Upper lobe of right lung (tissue), 1 donor: ENCODE measurements at regions not wholly inside any gene's neighbourhood (a gene's known extent, or its start where the extent isn't known, plus 50 kb on each side); places are given as distances from the start of the nearest gene placed in this dataset.

Source experiments
- ATAC-seq: fragments of 200-7000 bp; cut with Tn5 transposase; one replicate; pipeline ENCODE4 v1.9.1; 2020; ENCODE audit warnings: mild to moderate bottlenecking, moderate library complexity
- DNase-seq: peaks from one replicate; pipeline ENCODE4 v3.0.0-alpha.2; 2020
- H3K27ac ChIP-seq: fragments of 200-600 bp; one replicate; pipeline ENCODE4 v1.8.0; 2022
- H3K27me3 ChIP-seq: fragments of 200-600 bp; one replicate; pipeline ENCODE4 v1.8.0; 2022; ENCODE audit warnings: mild to moderate bottlenecking
- H3K36me3 ChIP-seq: fragments of 200-600 bp; one replicate; pipeline ENCODE4 v1.8.0; 2022
- H3K4me1 ChIP-seq: fragments of 200-600 bp; one replicate; pipeline ENCODE4 v1.8.0; 2022
- H3K4me3 ChIP-seq: fragments of 200-600 bp; one replicate; pipeline ENCODE4 v1.8.0; 2022; ENCODE audit warnings: mild to moderate bottlenecking
- H3K9me3 ChIP-seq: fragments of 200-600 bp; one replicate; pipeline ENCODE4 v1.8.0; 2022
- intact Hi-C: fragments of 100-400 bp; cut with DNase I; formaldehyde crosslinking; loops from one replicate; pipeline ENCODE4 v1.11.0; 2022
- TF ChIP-seq, protein P1 (sequence below): fragments of 200-600 bp; IDR thresholded peaks from one replicate; pipeline ENCODE4 v1.8.0; 2022; ENCODE audit warnings: antibody characterized with exemption
- donor health status: DM: no; HTN: yes; CAD: no; lungs with severe emphysema.

DNA sequence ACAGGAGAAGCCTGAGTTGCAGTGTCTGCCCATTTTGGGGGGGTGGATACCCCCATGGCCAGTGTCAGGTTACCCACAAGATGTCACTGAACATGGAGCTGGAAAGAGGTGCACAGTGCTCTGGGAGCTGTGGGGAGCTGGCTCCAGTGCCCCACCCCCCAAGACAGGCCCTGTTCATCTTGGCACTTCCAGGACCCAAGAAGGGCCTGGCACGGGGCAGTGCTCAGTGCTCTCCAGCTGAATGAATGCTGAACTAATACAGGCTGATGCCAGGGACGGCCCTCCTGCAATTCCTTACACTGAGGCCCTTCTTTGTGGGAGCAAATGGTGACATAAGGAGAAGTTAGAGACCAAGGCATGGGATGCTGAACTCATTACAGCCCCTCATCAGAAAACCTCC lies 163.4 kb upstream of the GLI2 start:
- intact Hi-C loops = loop anchor here (10.0 kb wide), 1 partner anchor 103 kb away; no protein-coding TSS in a partner anchor
- Histone ChIP-seq H3K4me3 (no peak overlapping the region), H3K27ac (no peak overlapping the region), H3K4me1 (peaks cover 4% of the 10 kb centered on the region), H3K9me3 (no peaks in the 10 kb centered on the region), H3K27me3 (peaks cover 8% of the 10 kb centered on the region), H3K36me3 (no peaks in the 10 kb centered on the region)
- TF ChIP-seq, protein P1, sequence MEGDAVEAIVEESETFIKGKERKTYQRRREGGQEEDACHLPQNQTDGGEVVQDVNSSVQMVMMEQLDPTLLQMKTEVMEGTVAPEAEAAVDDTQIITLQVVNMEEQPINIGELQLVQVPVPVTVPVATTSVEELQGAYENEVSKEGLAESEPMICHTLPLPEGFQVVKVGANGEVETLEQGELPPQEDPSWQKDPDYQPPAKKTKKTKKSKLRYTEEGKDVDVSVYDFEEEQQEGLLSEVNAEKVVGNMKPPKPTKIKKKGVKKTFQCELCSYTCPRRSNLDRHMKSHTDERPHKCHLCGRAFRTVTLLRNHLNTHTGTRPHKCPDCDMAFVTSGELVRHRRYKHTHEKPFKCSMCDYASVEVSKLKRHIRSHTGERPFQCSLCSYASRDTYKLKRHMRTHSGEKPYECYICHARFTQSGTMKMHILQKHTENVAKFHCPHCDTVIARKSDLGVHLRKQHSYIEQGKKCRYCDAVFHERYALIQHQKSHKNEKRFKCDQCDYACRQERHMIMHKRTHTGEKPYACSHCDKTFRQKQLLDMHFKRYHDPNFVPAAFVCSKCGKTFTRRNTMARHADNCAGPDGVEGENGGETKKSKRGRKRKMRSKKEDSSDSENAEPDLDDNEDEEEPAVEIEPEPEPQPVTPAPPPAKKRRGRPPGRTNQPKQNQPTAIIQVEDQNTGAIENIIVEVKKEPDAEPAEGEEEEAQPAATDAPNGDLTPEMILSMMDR = no peak
- DNase-seq (no peak), ATAC-seq (no peak)

DNA sequence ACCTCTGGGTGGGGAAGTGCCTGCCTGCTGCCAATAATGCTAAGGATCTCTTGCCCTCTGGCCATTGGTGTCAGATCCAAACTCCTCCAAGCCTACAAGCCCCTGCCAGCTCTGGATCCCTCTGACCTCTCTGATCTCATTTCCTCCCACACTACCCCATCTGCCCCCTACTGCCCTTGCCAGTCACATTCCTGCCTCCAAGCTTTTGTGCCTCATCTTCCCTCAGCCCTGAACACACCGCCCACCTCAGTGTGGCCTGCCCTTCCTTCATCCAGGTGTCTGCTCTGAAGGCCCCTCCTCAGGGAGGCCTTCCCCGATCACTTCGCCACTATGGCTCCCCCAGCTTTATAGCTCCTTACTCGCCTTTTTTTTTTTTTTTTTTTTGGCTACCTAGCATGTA lies 161.0 kb upstream of the GLI2 start:
- H3K27ac ChIP-seq = no peak overlapping the region
- H3K9me3 ChIP-seq = no peaks in the 10 kb centered on the region
- DNase-seq (no peak), ATAC-seq (no peak)
- peaks cover 5% of the 10 kb centered on the region for H3K4me1 ChIP-seq
- H3K27me3 ChIP-seq = peaks cover 11% of the 10 kb centered on the region
- no peaks in the 10 kb centered on the region for H3K36me3 ChIP-seq
- no peak overlapping the region for H3K4me3 ChIP-seq
- intact Hi-C loops = loop anchor here (10.0 kb wide), 1 partner anchor 100 kb away; no protein-coding TSS in a partner anchor
- TF ChIP-seq, protein P1 = no peak

DNA sequence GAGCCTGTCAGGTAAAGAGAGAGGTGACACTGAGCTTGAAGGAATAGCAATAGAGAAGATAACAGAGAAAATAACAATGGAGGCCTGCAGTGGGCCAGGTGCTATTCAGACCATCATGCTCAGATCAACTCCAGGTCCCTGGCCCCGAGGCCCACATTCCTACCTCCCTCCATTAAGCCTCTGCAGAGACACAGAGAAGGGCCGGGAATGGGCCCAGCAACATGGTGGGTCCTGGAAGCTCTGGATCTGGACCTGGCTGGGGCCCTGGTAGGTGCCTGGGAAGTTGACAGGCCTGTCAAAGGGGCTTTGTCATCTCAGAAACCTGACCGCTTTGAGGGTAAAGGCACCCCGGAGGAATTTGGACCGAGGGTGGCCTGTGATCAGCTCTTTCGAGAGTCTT lies 159.7 kb upstream of the GLI2 start:
- no peaks in the 10 kb centered on the region for H3K36me3 ChIP-seq
- no peaks in the 10 kb centered on the region for H3K9me3 ChIP-seq
- no peak overlapping the region for H3K4me3 ChIP-seq
- no peak overlapping the region for H3K27ac ChIP-seq
- H3K4me1 ChIP-seq = peaks cover 5% of the 10 kb centered on the region
- ATAC-seq = no peak
- TF ChIP-seq, protein P1 = no peak
- intact Hi-C loops = loop anchor here (10.0 kb wide), 1 partner anchor 99 kb away; no protein-coding TSS in a partner anchor
- H3K27me3 ChIP-seq = peaks cover 11% of the 10 kb centered on the region
- no peak for DNase-seq

DNA sequence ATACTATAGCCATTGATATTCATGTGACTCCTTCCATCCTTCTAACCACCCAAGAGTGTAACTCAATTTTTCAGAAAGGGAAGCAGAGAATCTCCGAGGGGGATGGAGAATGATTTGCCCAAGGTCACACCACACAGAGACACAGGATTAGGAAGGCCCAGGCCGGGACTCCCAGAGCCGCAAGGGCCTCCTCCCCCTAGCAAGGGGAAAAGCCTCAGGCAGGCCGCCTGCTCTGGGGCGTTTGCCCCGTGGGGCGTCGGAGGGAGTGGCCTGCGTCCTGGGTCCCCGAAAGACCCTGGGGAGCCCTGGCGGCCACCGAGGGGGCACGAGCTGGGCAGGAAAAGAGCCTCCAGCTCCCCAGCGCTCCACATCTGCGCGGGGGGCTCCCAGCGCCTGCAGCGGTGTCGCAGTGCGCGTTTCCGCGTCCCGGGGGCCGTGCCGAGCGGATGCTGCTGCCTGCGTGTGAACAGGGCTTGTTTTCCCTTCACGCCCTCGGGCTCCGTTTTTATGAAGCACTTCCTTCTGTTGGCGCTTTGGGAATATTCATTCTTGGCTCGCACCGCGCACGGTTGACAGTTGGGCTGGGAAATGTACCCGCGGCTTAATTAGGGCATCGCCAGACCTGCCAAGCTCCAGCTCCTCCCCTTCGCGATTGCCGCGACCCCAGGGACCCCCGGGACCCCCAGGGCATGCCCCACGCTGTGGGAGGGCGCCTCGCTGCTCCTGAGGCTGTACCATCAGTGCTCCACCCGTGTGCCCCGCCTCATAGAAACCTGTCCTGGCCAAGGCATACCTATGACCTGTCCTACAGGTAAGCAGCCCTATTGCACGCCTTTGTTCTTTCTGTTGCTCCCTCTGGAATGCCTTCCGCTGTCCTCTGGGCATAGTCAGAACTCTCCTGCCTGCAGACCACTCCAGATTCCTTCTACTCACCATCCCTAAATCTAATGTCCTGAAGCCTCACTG lies 158.9 kb upstream of the GLI2 start:
- H3K4me1 ChIP-seq = peaks cover 5% of the 10 kb centered on the region
- TF ChIP-seq, protein P1 = no peak
- intact Hi-C loops = loop anchor here (10.0 kb wide), 1 partner anchor 98 kb away; no protein-coding TSS in a partner anchor
- H3K36me3 ChIP-seq = no peaks in the 10 kb centered on the region
- DNase-seq (no peak), ATAC-seq (peak; percentile 52)
- H3K27ac ChIP-seq = no peak overlapping the region
- H3K4me3 ChIP-seq = peak overlapping the region; percentile 23
- no peaks in the 10 kb centered on the region for H3K9me3 ChIP-seq
- H3K27me3 ChIP-seq = peaks cover 11% of the 10 kb centered on the region

DNA sequence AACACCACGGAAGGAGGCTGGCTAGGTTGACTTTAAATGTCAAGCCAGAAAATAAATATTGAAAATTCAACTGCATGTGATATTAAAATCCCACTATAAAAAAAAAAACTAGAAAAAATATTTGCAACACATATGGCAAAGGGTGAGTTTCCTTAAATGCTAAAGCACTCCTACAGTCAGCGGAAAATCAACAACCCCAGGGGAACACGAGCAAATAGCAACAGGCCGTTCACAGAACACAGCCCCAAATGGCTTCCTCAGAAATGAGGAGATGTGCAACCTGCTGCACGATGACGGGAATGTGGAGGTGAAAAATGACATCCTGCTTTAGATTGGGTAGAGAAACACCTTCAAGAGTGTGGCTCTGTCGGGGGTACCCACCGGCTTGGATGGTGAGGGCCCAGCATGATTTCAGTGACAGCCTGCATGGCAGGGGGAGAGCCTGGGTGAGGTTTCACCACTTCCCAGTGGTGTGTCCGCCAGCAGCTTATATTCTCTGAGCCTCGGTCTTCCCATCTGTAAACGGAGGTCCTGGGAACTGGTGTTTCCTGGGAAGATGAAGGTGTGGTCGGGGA lies 157.9 kb upstream of the GLI2 start:
- TF ChIP-seq, protein P1 = no peak
- peaks cover 11% of the 10 kb centered on the region for H3K27me3 ChIP-seq
- peaks cover 5% of the 10 kb centered on the region for H3K4me1 ChIP-seq
- no peak for ATAC-seq
- H3K27ac ChIP-seq = no peak overlapping the region
- no peak overlapping the region for H3K4me3 ChIP-seq
- intact Hi-C loops = loop anchor here (10.0 kb wide), 1 partner anchor 97 kb away; no protein-coding TSS in a partner anchor
- no peak for DNase-seq
- no peaks in the 10 kb centered on the region for H3K9me3 ChIP-seq
- no peaks in the 10 kb centered on the region for H3K36me3 ChIP-seq
